ENCODE measurements at regions not wholly inside any gene's neighbourhood (a gene's known extent, or its start where the extent isn't known, plus 50 kb on each side); places are given as distances from the start of the nearest gene placed in this dataset.

DNA sequence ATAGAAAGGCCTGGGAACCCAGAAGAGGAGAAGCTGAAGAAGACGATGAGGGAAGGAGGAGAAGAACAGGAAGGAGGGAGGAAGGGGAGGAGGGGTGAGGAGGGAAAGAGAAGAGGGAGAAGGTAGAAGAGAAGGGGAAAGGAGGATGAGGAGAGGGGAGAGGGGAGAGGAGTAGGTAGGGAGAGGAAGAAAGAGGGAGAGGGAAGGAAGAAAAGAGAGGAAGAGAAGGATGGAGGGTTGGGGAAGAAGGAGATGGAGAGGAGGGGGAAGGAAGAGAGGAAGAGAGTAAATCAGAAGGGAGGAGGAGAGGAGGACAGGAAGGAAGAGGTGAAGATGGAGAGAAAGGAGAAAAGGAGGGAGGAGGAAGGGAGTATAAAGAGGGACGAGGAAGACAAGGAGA lies 109.6 kb upstream of the IRX6 start:
- H3K4me3 ChIP-seq (ENCODE audit: low read depth, low read length): no peak overlapping the region
- TF ChIP-seq, protein P1, sequence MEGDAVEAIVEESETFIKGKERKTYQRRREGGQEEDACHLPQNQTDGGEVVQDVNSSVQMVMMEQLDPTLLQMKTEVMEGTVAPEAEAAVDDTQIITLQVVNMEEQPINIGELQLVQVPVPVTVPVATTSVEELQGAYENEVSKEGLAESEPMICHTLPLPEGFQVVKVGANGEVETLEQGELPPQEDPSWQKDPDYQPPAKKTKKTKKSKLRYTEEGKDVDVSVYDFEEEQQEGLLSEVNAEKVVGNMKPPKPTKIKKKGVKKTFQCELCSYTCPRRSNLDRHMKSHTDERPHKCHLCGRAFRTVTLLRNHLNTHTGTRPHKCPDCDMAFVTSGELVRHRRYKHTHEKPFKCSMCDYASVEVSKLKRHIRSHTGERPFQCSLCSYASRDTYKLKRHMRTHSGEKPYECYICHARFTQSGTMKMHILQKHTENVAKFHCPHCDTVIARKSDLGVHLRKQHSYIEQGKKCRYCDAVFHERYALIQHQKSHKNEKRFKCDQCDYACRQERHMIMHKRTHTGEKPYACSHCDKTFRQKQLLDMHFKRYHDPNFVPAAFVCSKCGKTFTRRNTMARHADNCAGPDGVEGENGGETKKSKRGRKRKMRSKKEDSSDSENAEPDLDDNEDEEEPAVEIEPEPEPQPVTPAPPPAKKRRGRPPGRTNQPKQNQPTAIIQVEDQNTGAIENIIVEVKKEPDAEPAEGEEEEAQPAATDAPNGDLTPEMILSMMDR (IDR thresholded peaks at IDR 0.05; ENCODE audit: low read depth, low read length, missing control alignments): no peak
- in situ Hi-C loops (cut with HindIII; ENCODE audit: low sequenced_read_pairs): no loop called here
- no peak for DNase-seq (ENCODE audit: low read depth)

DNA sequence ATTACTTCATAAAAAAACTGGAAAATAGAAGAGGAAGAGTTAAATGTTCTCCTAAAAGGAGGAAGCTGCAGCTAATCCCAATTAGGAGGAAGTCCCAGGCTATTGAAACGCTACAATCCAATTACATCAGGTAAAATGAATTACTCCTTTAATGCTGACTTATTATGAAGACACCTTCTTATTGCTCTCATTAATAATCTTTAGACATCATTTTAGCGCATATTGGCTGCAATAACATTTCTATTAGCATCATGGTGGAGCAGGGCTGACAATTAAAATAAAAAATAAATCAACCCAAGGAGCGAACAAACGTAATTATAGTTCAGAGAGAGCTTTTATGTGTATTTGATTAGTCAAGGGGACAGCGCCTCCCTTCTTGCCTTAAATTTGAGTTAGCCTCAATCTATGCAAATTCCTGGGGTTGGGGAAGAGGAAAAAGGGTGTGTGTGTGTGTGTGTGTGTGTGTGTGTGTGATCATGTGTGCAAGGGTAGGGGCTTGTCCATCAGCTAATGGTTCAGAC lies 109.0 kb upstream of the IRX6 start:
- TF ChIP-seq, protein P1 (IDR thresholded peaks at IDR 0.05; ENCODE audit: low read depth, low read length, missing control alignments): no peak
- no peak for DNase-seq (ENCODE audit: low read depth)
- H3K4me3 ChIP-seq (ENCODE audit: low read depth, low read length): no peak overlapping the region
- in situ Hi-C loops (cut with HindIII; ENCODE audit: low sequenced_read_pairs): no loop called here

DNA sequence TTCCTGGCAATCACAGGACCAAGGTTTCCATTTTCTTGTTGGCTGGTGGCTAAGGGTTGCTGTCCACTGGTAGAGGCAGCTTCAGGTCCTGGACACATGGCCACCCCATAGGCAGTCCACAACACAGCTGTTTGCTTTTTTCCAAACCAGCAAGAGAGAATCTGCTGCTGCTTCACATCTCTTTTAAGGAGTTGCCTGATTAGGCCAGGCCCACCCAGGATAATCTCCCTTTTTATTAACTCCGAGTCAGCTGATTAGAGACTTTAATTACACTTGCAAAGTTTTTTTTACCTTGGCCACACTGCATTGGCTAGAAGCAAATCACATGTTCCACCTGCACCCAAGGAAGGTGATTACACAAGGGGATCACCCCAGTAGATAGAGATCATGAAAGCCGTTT lies 106.6 kb upstream of the IRX6 start:
- no peak overlapping the region for H3K4me3 ChIP-seq (ENCODE audit: low read depth, low read length)
- in situ Hi-C loops (cut with HindIII; ENCODE audit: low sequenced_read_pairs): no loop called here
- DNase-seq (ENCODE audit: low read depth): no peak
- TF ChIP-seq, protein P1 (IDR thresholded peaks at IDR 0.05; ENCODE audit: low read depth, low read length, missing control alignments): no peak

DNA sequence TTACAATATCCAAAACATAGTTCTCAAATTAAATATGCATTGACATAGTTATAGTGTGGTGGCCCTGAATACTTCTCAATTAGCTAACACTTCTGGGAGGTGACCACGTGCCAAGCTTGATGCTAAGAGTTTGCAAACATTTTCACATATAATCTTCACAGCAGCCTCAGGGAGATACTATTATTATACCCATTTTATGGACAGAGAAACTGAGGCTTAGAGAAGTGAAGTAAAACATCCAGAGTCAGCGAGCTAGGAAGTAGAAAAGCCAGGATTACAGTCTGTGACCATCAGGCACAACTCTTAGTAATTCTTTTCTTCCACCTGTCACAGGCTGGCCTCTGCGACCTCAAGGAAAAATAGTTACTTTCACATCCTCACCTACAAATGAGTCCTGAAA lies 102.2 kb upstream of the IRX6 start:
- DNase-seq (ENCODE audit: low read depth): no peak
- TF ChIP-seq, protein P1 (IDR thresholded peaks at IDR 0.05; ENCODE audit: low read depth, low read length, missing control alignments): no peak
- in situ Hi-C loops (cut with HindIII; ENCODE audit: low sequenced_read_pairs): no loop called here
- H3K4me3 ChIP-seq (ENCODE audit: low read depth, low read length): no peak overlapping the region

DNA sequence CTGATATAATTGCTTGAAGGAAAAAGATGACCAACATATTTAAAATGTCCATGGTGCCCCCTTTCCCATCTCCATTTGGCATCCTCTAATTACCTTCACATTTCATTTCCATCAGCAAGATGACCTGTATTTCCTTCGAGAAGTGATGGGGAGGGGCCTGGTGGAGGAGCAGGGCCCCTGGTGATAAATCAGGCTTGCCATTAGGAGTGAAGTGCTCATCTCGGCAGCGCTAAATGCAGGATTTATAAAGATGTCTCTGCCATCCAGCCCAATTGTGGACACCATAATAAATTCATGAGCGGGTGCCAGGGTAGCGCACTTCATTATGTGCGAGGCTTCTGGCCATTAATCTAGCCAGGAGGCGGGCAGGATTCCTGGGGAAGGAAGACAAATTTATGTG lies 101.5 kb upstream of the IRX6 start:
- TF ChIP-seq, protein P1 (IDR thresholded peaks at IDR 0.05; ENCODE audit: low read depth, low read length, missing control alignments): no peak
- in situ Hi-C loops (cut with HindIII; ENCODE audit: low sequenced_read_pairs): no loop called here
- no peak for DNase-seq (ENCODE audit: low read depth)
- no peak overlapping the region for H3K4me3 ChIP-seq (ENCODE audit: low read depth, low read length)

DNA sequence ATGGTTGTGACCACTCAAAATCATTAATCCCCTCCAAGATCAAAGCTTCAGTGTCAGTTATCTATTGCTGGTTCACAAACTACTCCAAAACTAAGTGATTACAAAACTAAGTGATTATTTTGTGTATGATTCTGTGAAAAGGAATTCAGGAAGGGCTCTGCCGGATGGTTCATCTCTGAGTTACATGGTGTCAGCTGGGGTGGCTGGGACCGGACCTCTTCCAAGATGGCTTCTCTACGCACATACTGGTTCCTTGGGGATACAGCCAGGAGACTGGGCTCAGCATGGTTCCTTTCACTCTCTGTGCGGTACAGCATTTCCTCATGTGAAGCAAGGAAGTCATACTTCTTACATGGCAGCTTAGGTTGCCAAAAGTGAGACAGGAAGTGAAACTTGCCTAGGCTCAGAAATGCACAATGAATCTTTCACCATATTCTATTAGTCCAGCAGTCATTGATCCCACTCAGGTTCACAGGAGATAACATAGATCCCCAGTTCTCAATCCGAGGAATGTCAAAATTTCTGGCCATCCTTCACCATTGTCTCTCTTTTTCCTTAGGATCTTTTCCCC lies 97.9 kb upstream of the IRX6 start:
- H3K4me3 ChIP-seq (ENCODE audit: low read depth, low read length): no peak overlapping the region
- TF ChIP-seq, protein P1 (IDR thresholded peaks at IDR 0.05; ENCODE audit: low read depth, low read length, missing control alignments): no peak
- no peak for DNase-seq (ENCODE audit: low read depth)
- in situ Hi-C loops (cut with HindIII; ENCODE audit: low sequenced_read_pairs): loop anchor here (5.0 kb wide), 1 partner anchor 39 kb away; no protein-coding TSS in a partner anchor

All from astrocyte of the cerebellum (primary cell).